LoVo (cell line): ENCODE measurements at regions not wholly inside any gene's neighbourhood (a gene's known extent, or its start where the extent isn't known, plus 50 kb on each side); places are given as distances from the start of the nearest gene placed in this dataset.
"Not testable (repeated sequence)": the region's sequence is repeated elsewhere in the genome, so short reads cannot be mapped to it uniquely, and the experiment has no call there.

Experiments
- DNase-seq: peaks from one replicate; pipeline ENCODE4 v3.0.0-alpha.2; 2016; ENCODE audit warnings: low spot score

- no peak for DNase-seq
Observed at GRCh38 chr14:38973083-38973700, 129.8 kb downstream of the SEC23A start.

- DNase-seq: no peak
Observed at GRCh38 chr14:38972511-38972910, 130.5 kb downstream of the SEC23A start.

GRCh38 chr14:38971258-38971921 is 131.6 kb downstream of the SEC23A start:
- DNase-seq: no peak

GRCh38 chr14:38964630-38965029 is 138.4 kb downstream of the SEC23A start:
- DNase-seq: no peak

- no peak for DNase-seq
Observed at GRCh38 chr14:38960946-38961531, 142.0 kb downstream of the SEC23A start.

GRCh38 chr14:38959021-38959420 is 144.0 kb downstream of the SEC23A start:
- DNase-seq: no peak

- no peak for DNase-seq
Observed at GRCh38 chr14:38958589-38958988, 144.4 kb downstream of the SEC23A start.

- DNase-seq: no peak
Observed at GRCh38 chr14:38951451-38951850, 151.6 kb downstream of the SEC23A start.

GRCh38 chr14:38950676-38951075 is 152.4 kb downstream of the SEC23A start:
- DNase-seq: no peak

- DNase-seq: no peak
Observed at GRCh38 chr14:38948576-38948975, 154.5 kb downstream of the SEC23A start.

GRCh38 chr14:38948171-38948570 is 154.9 kb downstream of the SEC23A start:
- DNase-seq: no peak

GRCh38 chr14:38947343-38947742 is 155.7 kb downstream of the SEC23A start:
- no peak for DNase-seq

GRCh38 chr14:38944691-38945090 is 158.3 kb downstream of the SEC23A start:
- DNase-seq: no peak

GRCh38 chr14:38941488-38941887 is 161.5 kb downstream of the SEC23A start:
- no peak for DNase-seq

- not testable (repeated sequence) for DNase-seq
Observed at GRCh38 chr14:38932653-38933000, 170.4 kb downstream of the SEC23A start.

- no peak for DNase-seq
Observed at GRCh38 chr14:38931969-38932652, 170.9 kb downstream of the SEC23A start.

- no peak for DNase-seq
Observed at GRCh38 chr14:38930898-38931297, 172.1 kb downstream of the SEC23A start.

- no peak for DNase-seq
Observed at GRCh38 chr14:38930022-38930421, 173.0 kb downstream of the SEC23A start.

- DNase-seq: no peak
Observed at GRCh38 chr14:38929416-38929815, 173.6 kb downstream of the SEC23A start.

GRCh38 chr14:38921893-38922292 is 181.1 kb downstream of the SEC23A start:
- DNase-seq: not testable (repeated sequence)

GRCh38 chr14:38915125-38915524 is 187.9 kb downstream of the SEC23A start:
- no peak for DNase-seq

- no peak for DNase-seq
Observed at GRCh38 chr14:38910092-38910491, 192.9 kb downstream of the SEC23A start.

GRCh38 chr14:38904959-38905358 is 198.1 kb downstream of the SEC23A start:
- DNase-seq: no peak
